ENCODE measurements at regions not wholly inside any gene's neighbourhood (a gene's known extent, or its start where the extent isn't known, plus 50 kb on each side); places are given as distances from the start of the nearest gene placed in this dataset.

- H3K36me3 Mint-ChIP-seq = 0 out of 2 replicates have a peak, but pooled peaks cover 3% of the 10 kb centered on the region
- ChIA-PET CTCF (no interaction called here), POLR2A (no interaction called here)
- no peak overlapping the region for H3K27ac Mint-ChIP-seq
- H3K4me1 Mint-ChIP-seq = peaks cover 9% of the 10 kb centered on the region
- TF ChIP-seq ATF2 (CRISPR knock-in tag; IDR thresholded peaks at IDR 0.05; ENCODE audit: borderline replicate concordance, low read depth) (no peak), MXD4 (CRISPR knock-in tag; IDR thresholded peaks at IDR 0.05; ENCODE audit: borderline replicate concordance) (no peak), ELF4 (CRISPR knock-in tag; IDR thresholded peaks at IDR 0.05; ENCODE audit: low read depth) (no peak), CBFB (CRISPR knock-in tag; IDR thresholded peaks at IDR 0.05; ENCODE audit: low read depth) (no peak)
- no peak for ATAC-seq
- no peaks in the 10 kb centered on the region for H3K9me3 Mint-ChIP-seq
- no peaks in the 10 kb centered on the region for H3K27me3 Mint-ChIP-seq (ENCODE audit: low read depth)
- no peak overlapping the region for H3K4me3 Mint-ChIP-seq
- no peak for DNase-seq (ENCODE audit: low spot score)
These were observed 1630.3 kb downstream of the RPA4 start for GRCh38 chrX:98514032-98514431.

GRCh38 chrX:98516120-98516519 is 1632.4 kb downstream of the RPA4 start:
- CTCF ChIA-PET = no interaction called here
- Mint-ChIP-seq H3K9me3 (no peaks in the 10 kb centered on the region), H3K4me3 (no peak overlapping the region), H3K27ac (no peak overlapping the region), H3K36me3 (0 out of 2 replicates have a peak, but pooled peaks cover 3% of the 10 kb centered on the region), H3K27me3 (ENCODE audit: low read depth) (no peaks in the 10 kb centered on the region), H3K4me1 (peaks cover 9% of the 10 kb centered on the region)
- ATAC-seq = no peak
- POLR2A ChIA-PET = no interaction called here
- DNase-seq (ENCODE audit: low spot score) = no peak
- TF ChIP-seq MLX (CRISPR knock-in tag; IDR thresholded peaks at IDR 0.05) = no peak
- TF ChIP-seq NFATC4 (CRISPR knock-in tag; IDR thresholded peaks at IDR 0.05) = no peak
- no peak for TF ChIP-seq ZNF263 (CRISPR knock-in tag; IDR thresholded peaks at IDR 0.05; ENCODE audit: low read depth)
- no peak for TF ChIP-seq EMX1 (CRISPR knock-in tag; IDR thresholded peaks at IDR 0.05)
- no peak for TF ChIP-seq PRDM15 (CRISPR knock-in tag; IDR thresholded peaks at IDR 0.05)
- no peak for TF ChIP-seq GABPB1 (CRISPR knock-in tag; IDR thresholded peaks at IDR 0.05)
- no peak for TF ChIP-seq ZBTB43 (CRISPR knock-in tag; IDR thresholded peaks at IDR 0.05)
- no peak for TF ChIP-seq NFYB (CRISPR knock-in tag; conservative IDR thresholded peaks at IDR 0.05; ENCODE audit: low read depth)
- TF ChIP-seq ZNF425 (CRISPR knock-in tag; conservative IDR thresholded peaks at IDR 0.05) = no peak
- TF ChIP-seq ATF2 (CRISPR knock-in tag; IDR thresholded peaks at IDR 0.05; ENCODE audit: borderline replicate concordance, low read depth) = no peak
- no peak for TF ChIP-seq ZNF671 (CRISPR knock-in tag; IDR thresholded peaks at IDR 0.05)
- no peak for TF ChIP-seq MAX (CRISPR knock-in tag; IDR thresholded peaks at IDR 0.05)
- no peak for TF ChIP-seq USF2 (CRISPR knock-in tag; IDR thresholded peaks at IDR 0.05)
- TF ChIP-seq JUN (CRISPR knock-in tag; IDR thresholded peaks at IDR 0.05) = no peak
- TF ChIP-seq GRHL2 (CRISPR knock-in tag; IDR thresholded peaks at IDR 0.05; ENCODE audit: insufficient replicate concordance, severe bottlenecking) = no peak
- TF ChIP-seq ATF3 (CRISPR knock-in tag; conservative IDR thresholded peaks at IDR 0.05) = no peak
- no peak for TF ChIP-seq GTF2I (CRISPR knock-in tag; conservative IDR thresholded peaks at IDR 0.05)
- no peak for TF ChIP-seq ZNF512 (CRISPR knock-in tag; IDR thresholded peaks at IDR 0.05; ENCODE audit: borderline replicate concordance)
